ENCODE measurements at regions not wholly inside any gene's neighbourhood (a gene's known extent, or its start where the extent isn't known, plus 50 kb on each side); places are given as distances from the start of the nearest gene placed in this dataset.

DNA sequence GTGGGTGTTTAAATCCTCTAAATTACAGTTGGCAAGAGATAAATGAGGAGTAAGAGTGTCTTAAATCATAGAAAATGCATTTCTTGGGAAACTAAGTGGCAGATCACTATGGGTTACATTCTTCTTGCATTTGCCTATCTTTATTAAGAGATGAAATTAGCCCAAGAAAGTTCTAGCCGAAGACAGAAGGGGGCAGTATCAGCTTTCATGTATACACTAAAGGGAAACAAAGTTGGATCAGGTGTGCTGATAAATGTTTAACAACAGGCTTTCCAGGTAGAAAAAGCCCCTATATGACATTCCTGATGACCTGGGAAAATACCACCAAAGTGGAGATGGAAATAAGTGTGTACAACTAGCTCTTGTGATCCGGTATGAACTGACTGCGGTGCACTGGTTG, 81.9 kb upstream of the TLR4 start:
- H3K4me3 ChIP-seq (ENCODE audit: low read depth, low read length, poor library complexity, severe bottlenecking): no peak overlapping the region
- 0 out of 2 replicates have a peak, but pooled peaks cover 4% of the 10 kb centered on the region for H3K9me3 ChIP-seq (ENCODE audit: low read length)
- POLR2A ChIA-PET: no interaction called here
- H3K79me2 ChIP-seq (ENCODE audit: insufficient read depth, low read depth, low read length): no peaks in the 10 kb centered on the region
- no TSS peak for BruUV-seq (replicated peaks)
- CTCF ChIA-PET (ENCODE audit: unreplicated experiment): no interaction called here
- H2AFZ ChIP-seq (ENCODE audit: low read length): no peak overlapping the region
- no peaks in the 10 kb centered on the region for H4K20me1 ChIP-seq (ENCODE audit: insufficient read depth, low read length)
- H3K27ac ChIP-seq (ENCODE audit: low read depth, low read length, poor library complexity, severe bottlenecking): no peak overlapping the region
- H3K36me3 ChIP-seq (ENCODE audit: insufficient read depth, low read length): no peaks in the 10 kb centered on the region
- intact Hi-C loops (cut with micrococcal nuclease; ENCODE audit: unreplicated experiment): no loop called here
- no peaks in the 10 kb centered on the region for H3K9me2 ChIP-seq (ENCODE audit: insufficient read depth, low read length)
- no peaks in the 10 kb centered on the region for H3K4me1 ChIP-seq (ENCODE audit: insufficient read depth, low read length, poor library complexity, severe bottlenecking)
- no peak overlapping the region for H3K4me2 ChIP-seq (ENCODE audit: low read length)
- DNase-seq (ENCODE audit: low spot score): no peak
- no peak for TF ChIP-seq EZH2phosphoT487 (IDR thresholded peaks at IDR 0.05; ENCODE audit: borderline replicate concordance, low read depth, low read length)
- TF ChIP-seq, protein P1, sequence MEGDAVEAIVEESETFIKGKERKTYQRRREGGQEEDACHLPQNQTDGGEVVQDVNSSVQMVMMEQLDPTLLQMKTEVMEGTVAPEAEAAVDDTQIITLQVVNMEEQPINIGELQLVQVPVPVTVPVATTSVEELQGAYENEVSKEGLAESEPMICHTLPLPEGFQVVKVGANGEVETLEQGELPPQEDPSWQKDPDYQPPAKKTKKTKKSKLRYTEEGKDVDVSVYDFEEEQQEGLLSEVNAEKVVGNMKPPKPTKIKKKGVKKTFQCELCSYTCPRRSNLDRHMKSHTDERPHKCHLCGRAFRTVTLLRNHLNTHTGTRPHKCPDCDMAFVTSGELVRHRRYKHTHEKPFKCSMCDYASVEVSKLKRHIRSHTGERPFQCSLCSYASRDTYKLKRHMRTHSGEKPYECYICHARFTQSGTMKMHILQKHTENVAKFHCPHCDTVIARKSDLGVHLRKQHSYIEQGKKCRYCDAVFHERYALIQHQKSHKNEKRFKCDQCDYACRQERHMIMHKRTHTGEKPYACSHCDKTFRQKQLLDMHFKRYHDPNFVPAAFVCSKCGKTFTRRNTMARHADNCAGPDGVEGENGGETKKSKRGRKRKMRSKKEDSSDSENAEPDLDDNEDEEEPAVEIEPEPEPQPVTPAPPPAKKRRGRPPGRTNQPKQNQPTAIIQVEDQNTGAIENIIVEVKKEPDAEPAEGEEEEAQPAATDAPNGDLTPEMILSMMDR (conservative IDR thresholded peaks at IDR 0.05; ENCODE audit: low read length): peak; percentile 31; the same call in 1 of the 2 replicates

DNA sequence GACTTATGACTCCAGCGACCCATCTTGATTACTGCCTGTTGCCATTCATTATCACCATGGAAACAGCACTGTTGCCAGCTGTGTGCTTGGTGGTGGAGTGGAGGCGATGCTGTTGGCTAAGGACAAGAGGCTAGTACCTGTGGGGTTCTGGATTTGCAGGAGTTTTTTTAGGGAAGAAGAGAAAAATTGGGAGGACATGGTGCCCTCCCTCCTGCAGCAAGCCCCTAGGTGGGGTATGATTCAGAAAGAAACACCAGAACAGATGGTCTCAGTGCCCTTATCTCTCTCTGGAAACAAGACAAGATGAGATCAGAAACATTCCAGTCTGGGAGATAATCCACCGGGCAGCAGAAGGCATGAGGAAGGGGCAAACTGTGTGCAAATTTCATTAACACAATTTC, 87.8 kb upstream of the TLR4 start:
- POLR2A ChIA-PET: no interaction called here
- H3K4me3 ChIP-seq (ENCODE audit: low read depth, low read length, poor library complexity, severe bottlenecking): no peak overlapping the region
- H3K9me2 ChIP-seq (ENCODE audit: insufficient read depth, low read length): no peaks in the 10 kb centered on the region
- BruUV-seq (replicated peaks): no TSS peak
- H3K9me3 ChIP-seq (ENCODE audit: low read length): no peaks in the 10 kb centered on the region
- H2AFZ ChIP-seq (ENCODE audit: low read length): no peak overlapping the region
- CTCF ChIA-PET (ENCODE audit: unreplicated experiment): no interaction called here
- H3K36me3 ChIP-seq (ENCODE audit: insufficient read depth, low read length): no peaks in the 10 kb centered on the region
- no peak overlapping the region for H3K27ac ChIP-seq (ENCODE audit: low read depth, low read length, poor library complexity, severe bottlenecking)
- no peaks in the 10 kb centered on the region for H3K79me2 ChIP-seq (ENCODE audit: insufficient read depth, low read depth, low read length)
- H3K4me2 ChIP-seq (ENCODE audit: low read length): no peak overlapping the region
- intact Hi-C loops (cut with micrococcal nuclease; ENCODE audit: unreplicated experiment): no loop called here
- H3K4me1 ChIP-seq (ENCODE audit: insufficient read depth, low read length, poor library complexity, severe bottlenecking): no peaks in the 10 kb centered on the region
- DNase-seq (ENCODE audit: low spot score): no peak
- no peak for TF ChIP-seq EZH2phosphoT487 (IDR thresholded peaks at IDR 0.05; ENCODE audit: borderline replicate concordance, low read depth, low read length)
- TF ChIP-seq, protein P1 (conservative IDR thresholded peaks at IDR 0.05; ENCODE audit: low read length): no peak
- no peaks in the 10 kb centered on the region for H4K20me1 ChIP-seq (ENCODE audit: insufficient read depth, low read length)

DNA sequence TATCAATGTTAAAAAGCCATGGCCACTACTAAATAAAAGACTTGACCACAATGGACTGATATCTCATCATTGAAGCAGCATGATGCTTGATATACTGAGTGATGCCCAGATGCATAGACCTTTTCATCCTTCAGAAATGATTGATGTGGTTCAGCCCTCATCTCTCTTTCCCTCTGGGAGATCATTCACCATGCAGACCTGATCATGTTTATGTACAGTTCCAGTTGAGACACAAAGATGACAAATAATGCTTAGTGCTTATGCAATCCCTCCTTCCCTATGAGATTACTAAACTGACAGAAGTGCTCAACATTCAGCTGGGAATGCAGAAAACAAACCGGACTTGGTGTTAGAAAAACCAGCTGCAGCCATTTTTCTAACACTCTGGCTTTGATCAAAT, 91.9 kb upstream of the TLR4 start:
- CTCF ChIA-PET (ENCODE audit: unreplicated experiment): no interaction called here
- H3K27ac ChIP-seq (ENCODE audit: low read depth, low read length, poor library complexity, severe bottlenecking): no peak overlapping the region
- no peak overlapping the region for H3K4me2 ChIP-seq (ENCODE audit: low read length)
- BruUV-seq (replicated peaks): no TSS peak
- H3K36me3 ChIP-seq (ENCODE audit: insufficient read depth, low read length): no peaks in the 10 kb centered on the region
- no peak overlapping the region for H2AFZ ChIP-seq (ENCODE audit: low read length)
- intact Hi-C loops (cut with micrococcal nuclease; ENCODE audit: unreplicated experiment): no loop called here
- no peaks in the 10 kb centered on the region for H4K20me1 ChIP-seq (ENCODE audit: insufficient read depth, low read length)
- no peak for TF ChIP-seq EZH2phosphoT487 (IDR thresholded peaks at IDR 0.05; ENCODE audit: borderline replicate concordance, low read depth, low read length)
- TF ChIP-seq, protein P1 (conservative IDR thresholded peaks at IDR 0.05; ENCODE audit: low read length): no peak
- H3K4me3 ChIP-seq (ENCODE audit: low read depth, low read length, poor library complexity, severe bottlenecking): no peak overlapping the region
- DNase-seq (ENCODE audit: low spot score): no peak
- POLR2A ChIA-PET: no interaction called here
- no peaks in the 10 kb centered on the region for H3K4me1 ChIP-seq (ENCODE audit: insufficient read depth, low read length, poor library complexity, severe bottlenecking)
- H3K9me3 ChIP-seq (ENCODE audit: low read length): no peaks in the 10 kb centered on the region
- H3K9me2 ChIP-seq (ENCODE audit: insufficient read depth, low read length): no peaks in the 10 kb centered on the region
- no peaks in the 10 kb centered on the region for H3K79me2 ChIP-seq (ENCODE audit: insufficient read depth, low read depth, low read length)
